ENCODE measurements at regions not wholly inside any gene's neighbourhood (a gene's known extent, or its start where the extent isn't known, plus 50 kb on each side); places are given as distances from the start of the nearest gene placed in this dataset.

DNA sequence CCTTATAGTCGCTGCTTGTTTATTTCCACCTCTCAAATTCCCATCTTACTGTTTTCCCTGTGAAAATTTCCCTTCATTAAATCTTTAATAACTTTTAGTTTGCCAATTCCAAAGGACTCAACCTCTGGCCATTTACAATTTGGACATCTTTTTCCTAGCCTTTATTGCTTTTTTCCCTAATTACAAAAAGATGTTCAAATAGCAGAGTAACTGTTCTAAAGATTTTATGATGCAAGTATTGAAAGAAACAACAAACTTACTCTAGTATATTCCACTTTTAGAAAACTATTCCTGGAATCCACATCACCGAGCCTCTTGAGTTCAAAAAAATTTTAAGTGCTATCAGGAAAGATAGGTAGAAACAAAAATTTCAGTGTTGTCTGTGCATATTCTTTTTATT is 174.1 kb upstream of the UBE2E2 start:
- Histone ChIP-seq H3K27ac (ENCODE audit: low read depth, low read length) (no peak overlapping the region), H3K27me3 (ENCODE audit: control insufficient read depth, insufficient read depth, low read length) (no peaks in the 10 kb centered on the region), H3K9me3 (ENCODE audit: control insufficient read depth, insufficient read depth, low read length) (no peaks in the 10 kb centered on the region), H3K4me1 (ENCODE audit: control insufficient read depth, insufficient read depth, low read length) (no peaks in the 10 kb centered on the region), H3K36me3 (ENCODE audit: control insufficient read depth, insufficient read depth, low read length) (no peaks in the 10 kb centered on the region), H3K4me3 (ENCODE audit: low read depth, low read length) (no peak overlapping the region)
- 77% methylated on average over 1 of the region's 2 CpGs for WGBS (ENCODE audit: insufficient coverage)
- no peak for DNase-seq (ENCODE audit: low read depth in 4 of 6, low spot score in 6 of 6)

- H3K9me3 ChIP-seq (ENCODE audit: control insufficient read depth, insufficient read depth, low read length): no peaks in the 10 kb centered on the region
- no peak for DNase-seq (ENCODE audit: low read depth in 4 of 6, low spot score in 6 of 6)
- H3K4me1 ChIP-seq (ENCODE audit: control insufficient read depth, insufficient read depth, low read length): no peaks in the 10 kb centered on the region
- H3K27me3 ChIP-seq (ENCODE audit: control insufficient read depth, insufficient read depth, low read length): no peaks in the 10 kb centered on the region
- H3K27ac ChIP-seq (ENCODE audit: low read depth, low read length): no peak overlapping the region
- 78% methylated on average over 6 of the region's 9 CpGs for WGBS (ENCODE audit: insufficient coverage)
- H3K36me3 ChIP-seq (ENCODE audit: control insufficient read depth, insufficient read depth, low read length): no peaks in the 10 kb centered on the region
- no peak overlapping the region for H3K4me3 ChIP-seq (ENCODE audit: low read depth, low read length)
Measured at GRCh38 chr3:23035927-23036640, 167.0 kb upstream of the UBE2E2 start.

DNA sequence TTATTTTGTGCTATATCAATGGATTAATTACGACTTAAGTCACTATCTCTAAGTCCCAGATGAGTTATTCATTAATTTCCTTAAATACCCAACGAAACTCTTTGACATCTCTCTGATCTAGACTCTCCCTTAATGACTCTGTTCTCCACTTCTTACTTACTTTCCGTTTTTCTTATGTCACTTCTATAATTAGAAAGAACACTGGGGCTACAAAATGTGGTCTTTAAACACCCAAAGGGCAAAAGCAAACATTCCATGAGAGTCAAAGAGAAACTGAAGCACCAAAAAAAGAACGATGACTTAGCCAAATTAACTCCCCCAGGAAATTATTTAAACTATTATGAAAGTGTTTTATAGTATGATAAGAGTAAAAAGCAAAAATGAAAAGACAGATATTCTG is 166.4 kb upstream of the UBE2E2 start:
- 50% methylated on average over 1 of the region's 4 CpGs for WGBS (ENCODE audit: insufficient coverage)
- no peaks in the 10 kb centered on the region for H3K36me3 ChIP-seq (ENCODE audit: control insufficient read depth, insufficient read depth, low read length)
- no peak overlapping the region for H3K4me3 ChIP-seq (ENCODE audit: low read depth, low read length)
- no peaks in the 10 kb centered on the region for H3K27me3 ChIP-seq (ENCODE audit: control insufficient read depth, insufficient read depth, low read length)
- H3K27ac ChIP-seq (ENCODE audit: low read depth, low read length): no peak overlapping the region
- H3K9me3 ChIP-seq (ENCODE audit: control insufficient read depth, insufficient read depth, low read length): no peaks in the 10 kb centered on the region
- DNase-seq (ENCODE audit: low read depth in 4 of 6, low spot score in 6 of 6): no peak
- no peaks in the 10 kb centered on the region for H3K4me1 ChIP-seq (ENCODE audit: control insufficient read depth, insufficient read depth, low read length)

DNA sequence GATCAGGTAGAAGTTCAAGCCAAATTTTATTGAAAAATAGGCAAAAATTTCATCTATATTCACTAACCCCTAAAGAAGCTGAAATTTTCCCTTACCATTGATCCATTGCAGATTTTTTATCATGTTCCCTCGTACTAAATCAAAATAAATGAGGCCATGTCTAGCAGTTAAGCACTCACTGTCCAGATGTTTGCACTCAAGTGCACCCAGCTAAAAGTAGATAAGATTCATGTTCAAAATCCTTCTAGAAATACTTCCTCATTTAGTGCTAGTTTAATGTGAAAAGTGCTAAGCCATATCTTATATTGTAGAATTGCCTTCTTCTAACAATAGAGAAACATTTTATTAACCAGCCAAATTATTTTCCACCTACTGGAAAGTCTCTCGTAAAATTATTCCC is 164.7 kb upstream of the UBE2E2 start:
- H3K4me1 ChIP-seq (ENCODE audit: control insufficient read depth, insufficient read depth, low read length): no peaks in the 10 kb centered on the region
- no peaks in the 10 kb centered on the region for H3K36me3 ChIP-seq (ENCODE audit: control insufficient read depth, insufficient read depth, low read length)
- no peak overlapping the region for H3K27ac ChIP-seq (ENCODE audit: low read depth, low read length)
- no CpG with 5 or more reads among the region's 2 CpGs for WGBS (ENCODE audit: insufficient coverage)
- H3K27me3 ChIP-seq (ENCODE audit: control insufficient read depth, insufficient read depth, low read length): no peaks in the 10 kb centered on the region
- DNase-seq (ENCODE audit: low read depth in 4 of 6, low spot score in 6 of 6): peak in 1 of 6 donors; percentile 19
- H3K9me3 ChIP-seq (ENCODE audit: control insufficient read depth, insufficient read depth, low read length): no peaks in the 10 kb centered on the region
- H3K4me3 ChIP-seq (ENCODE audit: low read depth, low read length): no peak overlapping the region

GRCh38 chr3:23041918-23042696 is 161.0 kb upstream of the UBE2E2 start:
- no peaks in the 10 kb centered on the region for H3K36me3 ChIP-seq (ENCODE audit: control insufficient read depth, insufficient read depth, low read length)
- WGBS (ENCODE audit: insufficient coverage): 93% methylated on average over 2 of the region's 4 CpGs
- DNase-seq (ENCODE audit: low read depth in 4 of 6, low spot score in 6 of 6): no peak
- no peak overlapping the region for H3K27ac ChIP-seq (ENCODE audit: low read depth, low read length)
- H3K4me3 ChIP-seq (ENCODE audit: low read depth, low read length): no peak overlapping the region
- no peaks in the 10 kb centered on the region for H3K4me1 ChIP-seq (ENCODE audit: control insufficient read depth, insufficient read depth, low read length)
- H3K27me3 ChIP-seq (ENCODE audit: control insufficient read depth, insufficient read depth, low read length): no peaks in the 10 kb centered on the region
- H3K9me3 ChIP-seq (ENCODE audit: control insufficient read depth, insufficient read depth, low read length): no peaks in the 10 kb centered on the region

GRCh38 chr3:23044463-23044862 is 158.7 kb upstream of the UBE2E2 start:
- Histone ChIP-seq H3K4me1 (ENCODE audit: control insufficient read depth, insufficient read depth, low read length) (no peaks in the 10 kb centered on the region), H3K27me3 (ENCODE audit: control insufficient read depth, insufficient read depth, low read length) (no peaks in the 10 kb centered on the region), H3K27ac (ENCODE audit: low read depth, low read length) (no peak overlapping the region), H3K4me3 (ENCODE audit: low read depth, low read length) (no peak overlapping the region), H3K36me3 (ENCODE audit: control insufficient read depth, insufficient read depth, low read length) (no peaks in the 10 kb centered on the region), H3K9me3 (ENCODE audit: control insufficient read depth, insufficient read depth, low read length) (no peaks in the 10 kb centered on the region)
- 100% methylated on average over 1 of the region's 1 CpG for WGBS (ENCODE audit: insufficient coverage)
- DNase-seq (ENCODE audit: low read depth in 4 of 6, low spot score in 6 of 6): no peak

DNA sequence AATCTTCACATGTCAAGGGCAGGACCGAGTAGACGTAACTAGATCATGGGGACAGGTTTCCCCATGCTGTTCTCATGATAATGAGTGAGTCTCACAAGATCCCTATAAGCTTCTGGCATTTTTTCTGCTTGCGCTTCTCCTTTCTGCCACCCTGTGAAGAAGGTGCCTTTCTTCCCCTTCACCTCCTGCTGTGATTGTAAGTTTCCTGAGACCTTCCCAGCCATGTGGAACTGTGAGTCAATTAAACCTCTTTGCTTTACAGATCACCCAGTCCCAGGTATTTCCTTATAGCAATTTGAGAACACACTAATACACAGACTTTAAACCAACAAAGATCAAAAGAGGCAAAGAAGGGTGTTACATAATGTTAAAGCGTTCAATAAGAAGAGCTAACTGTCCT is 156.6 kb upstream of the UBE2E2 start:
- Histone ChIP-seq H3K27me3 (ENCODE audit: control insufficient read depth, insufficient read depth, low read length) (no peaks in the 10 kb centered on the region), H3K9me3 (ENCODE audit: control insufficient read depth, insufficient read depth, low read length) (no peaks in the 10 kb centered on the region), H3K4me1 (ENCODE audit: control insufficient read depth, insufficient read depth, low read length) (no peaks in the 10 kb centered on the region), H3K4me3 (ENCODE audit: low read depth, low read length) (no peak overlapping the region), H3K36me3 (ENCODE audit: control insufficient read depth, insufficient read depth, low read length) (no peaks in the 10 kb centered on the region), H3K27ac (ENCODE audit: low read depth, low read length) (no peak overlapping the region)
- WGBS (ENCODE audit: insufficient coverage): 88% methylated on average over 1 of the region's 4 CpGs
- no peak for DNase-seq (ENCODE audit: low read depth in 4 of 6, low spot score in 6 of 6)

GRCh38 chr3:23051240-23052140 is 151.6 kb upstream of the UBE2E2 start:
- Histone ChIP-seq H3K27me3 (ENCODE audit: control insufficient read depth, insufficient read depth, low read length) (no peaks in the 10 kb centered on the region), H3K4me1 (ENCODE audit: control insufficient read depth, insufficient read depth, low read length) (no peaks in the 10 kb centered on the region), H3K4me3 (ENCODE audit: low read depth, low read length) (no peak overlapping the region), H3K9me3 (ENCODE audit: control insufficient read depth, insufficient read depth, low read length) (no peaks in the 10 kb centered on the region), H3K27ac (ENCODE audit: low read depth, low read length) (no peak overlapping the region), H3K36me3 (ENCODE audit: control insufficient read depth, insufficient read depth, low read length) (no peaks in the 10 kb centered on the region)
- DNase-seq (ENCODE audit: low read depth in 4 of 6, low spot score in 6 of 6): no peak
- WGBS (ENCODE audit: insufficient coverage): 86% methylated on average over 2 of the region's 4 CpGs

- Histone ChIP-seq H3K9me3 (ENCODE audit: control insufficient read depth, insufficient read depth, low read length) (no peaks in the 10 kb centered on the region), H3K36me3 (ENCODE audit: control insufficient read depth, insufficient read depth, low read length) (no peaks in the 10 kb centered on the region), H3K4me1 (ENCODE audit: control insufficient read depth, insufficient read depth, low read length) (no peaks in the 10 kb centered on the region), H3K4me3 (ENCODE audit: low read depth, low read length) (no peak overlapping the region), H3K27ac (ENCODE audit: low read depth, low read length) (no peak overlapping the region), H3K27me3 (ENCODE audit: control insufficient read depth, insufficient read depth, low read length) (no peaks in the 10 kb centered on the region)
- DNase-seq (ENCODE audit: low read depth in 4 of 6, low spot score in 6 of 6): no peak
- 100% methylated on average over 1 of the region's 1 CpG for WGBS (ENCODE audit: insufficient coverage)
Measured at GRCh38 chr3:23052208-23052607, 150.9 kb upstream of the UBE2E2 start.
